ENCODE measurements at regions not wholly inside any gene's neighbourhood (a gene's known extent, or its start where the extent isn't known, plus 50 kb on each side); places are given as distances from the start of the nearest gene placed in this dataset.

GRCh38 chr5:8332666-8333445 is 463.9 kb downstream of the MTRR start:
- DNase-seq = no peak

GRCh38 chr5:8333485-8333884 is 464.5 kb downstream of the MTRR start:
- no peak for DNase-seq

- DNase-seq = no peak
Measured at GRCh38 chr5:8333977-8334376, 465.0 kb downstream of the MTRR start.

- DNase-seq = no peak
Measured at GRCh38 chr5:8340261-8340660, 471.3 kb downstream of the MTRR start.

- peak in 1 of 2 experiments; percentile 52 for DNase-seq
Measured at GRCh38 chr5:8340739-8341344, 471.9 kb downstream of the MTRR start.

- no peak for DNase-seq
Measured at GRCh38 chr5:8341406-8341805, 472.5 kb downstream of the MTRR start.

- no peak for DNase-seq
Measured at GRCh38 chr5:8347984-8348383, 479.0 kb downstream of the MTRR start.

GRCh38 chr5:8349855-8350254 is 480.9 kb downstream of the MTRR start:
- no peak for DNase-seq

- no peak for DNase-seq
Measured at GRCh38 chr5:8350644-8351339, 481.8 kb downstream of the MTRR start.

GRCh38 chr5:8355981-8356380 is 487.0 kb downstream of the MTRR start:
- no peak for DNase-seq

GRCh38 chr5:8360012-8360411 is 491.1 kb downstream of the MTRR start:
- DNase-seq = no peak

- DNase-seq = no peak
Measured at GRCh38 chr5:8362495-8362894, 493.5 kb downstream of the MTRR start.

GRCh38 chr5:8363138-8363537 is 494.2 kb downstream of the MTRR start:
- no peak for DNase-seq

GRCh38 chr5:8366266-8366665 is 497.3 kb downstream of the MTRR start:
- DNase-seq = peak in 1 of 2 experiments; percentile 41

- DNase-seq = no peak
Measured at GRCh38 chr5:8376478-8376877, 507.5 kb downstream of the MTRR start.

GRCh38 chr5:8381972-8382371 is 513.0 kb downstream of the MTRR start:
- DNase-seq = no peak

GRCh38 chr5:8382456-8382855 is 513.5 kb downstream of the MTRR start:
- no peak for DNase-seq

GRCh38 chr5:8383616-8384015 is 514.7 kb downstream of the MTRR start:
- DNase-seq = no peak

GRCh38 chr5:8386719-8387288 is 517.9 kb downstream of the MTRR start:
- DNase-seq = no peak

- DNase-seq = no peak
Measured at GRCh38 chr5:8391911-8392310, 523.0 kb downstream of the MTRR start.

GRCh38 chr5:8393240-8393639 is 524.3 kb downstream of the MTRR start:
- no peak for DNase-seq

- DNase-seq = peak in 1 of 2 experiments; percentile 49
Measured at GRCh38 chr5:8394965-8395364, 526.0 kb downstream of the MTRR start.

- no peak for DNase-seq
Measured at GRCh38 chr5:8396246-8396645, 527.3 kb downstream of the MTRR start.

GRCh38 chr5:8396756-8397155 is 527.8 kb downstream of the MTRR start:
- DNase-seq = no peak
